DND-41 (cell line): ENCODE measurements at regions not wholly inside any gene's neighbourhood (a gene's known extent, or its start where the extent isn't known, plus 50 kb on each side); places are given as distances from the start of the nearest gene placed in this dataset.

Source experiments
- EZH2 ChIP-seq: IDR thresholded peaks from 3 replicates; pipeline ENCODE4 v1.6.1; 2012; ENCODE audit warnings: borderline replicate concordance, low read depth, mild to moderate bottlenecking, moderate library complexity, low read length, inconsistent platforms; ENCODE audit not compliant: severe bottlenecking
- TF ChIP-seq, protein P1 (sequence below): IDR thresholded peaks from 2 replicates; pipeline ENCODE4 v1.5.1; 2012; ENCODE audit warnings: borderline replicate concordance, low read length, moderate library complexity, mild to moderate bottlenecking; ENCODE audit not compliant: poor library complexity, severe bottlenecking; ENCODE audit errors: extremely low read depth

DNA sequence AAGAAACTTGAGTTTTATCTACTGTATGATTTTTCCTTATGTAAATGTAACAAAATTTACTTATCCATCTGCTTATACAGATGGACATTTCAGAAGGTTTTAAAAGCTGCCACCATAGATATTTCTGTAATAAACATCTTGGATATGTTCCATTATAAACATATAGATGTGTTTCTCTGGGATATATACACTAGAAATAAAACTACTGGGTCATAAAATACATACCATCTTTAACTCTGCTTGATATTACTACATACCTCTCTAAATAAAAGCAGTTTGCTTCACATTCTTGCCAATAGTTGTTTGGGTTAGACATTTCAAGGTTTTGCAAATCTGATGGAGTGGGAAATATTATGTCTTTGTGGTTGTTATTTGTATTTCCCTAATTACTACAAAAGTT is 220.6 kb downstream of the FBXO8 start:
- TF ChIP-seq, protein P1, sequence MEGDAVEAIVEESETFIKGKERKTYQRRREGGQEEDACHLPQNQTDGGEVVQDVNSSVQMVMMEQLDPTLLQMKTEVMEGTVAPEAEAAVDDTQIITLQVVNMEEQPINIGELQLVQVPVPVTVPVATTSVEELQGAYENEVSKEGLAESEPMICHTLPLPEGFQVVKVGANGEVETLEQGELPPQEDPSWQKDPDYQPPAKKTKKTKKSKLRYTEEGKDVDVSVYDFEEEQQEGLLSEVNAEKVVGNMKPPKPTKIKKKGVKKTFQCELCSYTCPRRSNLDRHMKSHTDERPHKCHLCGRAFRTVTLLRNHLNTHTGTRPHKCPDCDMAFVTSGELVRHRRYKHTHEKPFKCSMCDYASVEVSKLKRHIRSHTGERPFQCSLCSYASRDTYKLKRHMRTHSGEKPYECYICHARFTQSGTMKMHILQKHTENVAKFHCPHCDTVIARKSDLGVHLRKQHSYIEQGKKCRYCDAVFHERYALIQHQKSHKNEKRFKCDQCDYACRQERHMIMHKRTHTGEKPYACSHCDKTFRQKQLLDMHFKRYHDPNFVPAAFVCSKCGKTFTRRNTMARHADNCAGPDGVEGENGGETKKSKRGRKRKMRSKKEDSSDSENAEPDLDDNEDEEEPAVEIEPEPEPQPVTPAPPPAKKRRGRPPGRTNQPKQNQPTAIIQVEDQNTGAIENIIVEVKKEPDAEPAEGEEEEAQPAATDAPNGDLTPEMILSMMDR = no peak
- no peak for TF ChIP-seq EZH2
